ENCODE measurements at regions not wholly inside any gene's neighbourhood (a gene's known extent, or its start where the extent isn't known, plus 50 kb on each side); places are given as distances from the start of the nearest gene placed in this dataset.
A peak's percentile ranks its signal among the peaks of the same experiment; 100 is the strongest.

DNA sequence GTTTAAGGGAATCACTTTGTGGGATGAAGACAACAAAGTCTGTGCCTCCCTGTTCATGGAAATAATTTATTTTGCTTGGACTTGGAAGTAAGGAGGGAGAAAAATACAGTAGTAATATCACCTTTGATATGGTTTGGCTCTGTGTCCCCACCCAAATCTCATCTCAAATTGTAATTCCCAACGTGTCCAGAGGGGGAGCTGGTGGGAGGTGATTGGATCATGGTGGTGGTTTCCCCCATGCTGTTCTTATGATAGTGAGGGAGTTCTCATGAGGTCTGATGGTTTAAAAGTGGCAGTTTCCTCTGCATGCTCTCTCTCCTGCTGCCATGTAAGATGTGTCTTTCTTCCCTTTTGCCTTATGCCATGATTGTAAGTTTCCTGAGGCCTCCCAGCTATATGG is 460.7 kb downstream of the NOVA1 start:
- H3K9me3 ChIP-seq (ENCODE audit: low read depth, low read length, poor library complexity, severe bottlenecking), result no peaks in the 10 kb centered on the region
- DNase-seq (ENCODE audit: low spot score), result no peak
- intact Hi-C loops (cut with micrococcal nuclease; ENCODE audit: unreplicated experiment), result no loop called here
- no peak overlapping the region for H3K27ac ChIP-seq (ENCODE audit: low read depth, low read length, poor library complexity, severe bottlenecking)
- H3K4me1 ChIP-seq (ENCODE audit: insufficient read depth, low read length, poor library complexity, severe bottlenecking), result peaks cover 47% of the 10 kb centered on the region
- TF ChIP-seq, protein P1, sequence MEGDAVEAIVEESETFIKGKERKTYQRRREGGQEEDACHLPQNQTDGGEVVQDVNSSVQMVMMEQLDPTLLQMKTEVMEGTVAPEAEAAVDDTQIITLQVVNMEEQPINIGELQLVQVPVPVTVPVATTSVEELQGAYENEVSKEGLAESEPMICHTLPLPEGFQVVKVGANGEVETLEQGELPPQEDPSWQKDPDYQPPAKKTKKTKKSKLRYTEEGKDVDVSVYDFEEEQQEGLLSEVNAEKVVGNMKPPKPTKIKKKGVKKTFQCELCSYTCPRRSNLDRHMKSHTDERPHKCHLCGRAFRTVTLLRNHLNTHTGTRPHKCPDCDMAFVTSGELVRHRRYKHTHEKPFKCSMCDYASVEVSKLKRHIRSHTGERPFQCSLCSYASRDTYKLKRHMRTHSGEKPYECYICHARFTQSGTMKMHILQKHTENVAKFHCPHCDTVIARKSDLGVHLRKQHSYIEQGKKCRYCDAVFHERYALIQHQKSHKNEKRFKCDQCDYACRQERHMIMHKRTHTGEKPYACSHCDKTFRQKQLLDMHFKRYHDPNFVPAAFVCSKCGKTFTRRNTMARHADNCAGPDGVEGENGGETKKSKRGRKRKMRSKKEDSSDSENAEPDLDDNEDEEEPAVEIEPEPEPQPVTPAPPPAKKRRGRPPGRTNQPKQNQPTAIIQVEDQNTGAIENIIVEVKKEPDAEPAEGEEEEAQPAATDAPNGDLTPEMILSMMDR (conservative IDR thresholded peaks at IDR 0.05; ENCODE audit: low read depth, low read length), result peak; percentile 53
- no peak for TF ChIP-seq EZH2 (IDR thresholded peaks at IDR 0.05; ENCODE audit: borderline replicate concordance, low read depth, low read length, poor library complexity, severe bottlenecking)
- ChIA-PET POLR2A (ENCODE audit: low non-redundant PET) (no interaction called here), CTCF (no interaction called here)
- no TSS peak for BruUV-seq (replicated peaks)
- H3K4me3 ChIP-seq (ENCODE audit: low read depth, low read length, poor library complexity, severe bottlenecking), result no peak overlapping the region
- no peaks in the 10 kb centered on the region for H3K27me3 ChIP-seq (replicated peaks; ENCODE audit: insufficient read depth, low read depth, low read length, poor library complexity)
- H3K36me3 ChIP-seq (ENCODE audit: insufficient read depth, low read length, poor library complexity, severe bottlenecking), result no peaks in the 10 kb centered on the region

DNA sequence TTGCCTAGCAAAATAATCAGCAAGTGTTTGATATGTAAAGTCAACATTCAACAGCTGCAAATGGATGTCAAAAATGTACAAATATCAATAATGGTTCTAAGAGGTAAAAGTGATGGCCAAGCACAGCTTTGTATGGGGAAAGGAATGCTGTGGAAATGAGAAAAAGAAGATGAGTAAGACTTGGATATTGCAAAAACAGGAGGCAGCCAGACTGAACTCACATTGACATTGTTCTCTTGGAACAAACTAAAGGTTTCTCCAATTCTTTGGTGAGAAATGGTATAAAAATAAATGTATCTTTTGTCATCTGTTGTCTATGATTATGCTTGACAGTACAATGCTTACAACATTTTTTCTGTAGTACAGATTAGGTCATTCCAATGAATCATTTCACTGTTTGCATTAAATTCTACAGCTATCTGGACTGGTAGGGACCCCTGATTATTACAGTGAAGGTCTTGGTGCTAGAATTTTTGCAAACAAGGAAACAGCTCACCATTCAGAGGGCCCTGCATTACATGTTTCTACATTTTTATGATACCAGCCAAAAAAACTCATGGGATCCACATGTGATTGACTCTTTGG is 465.7 kb downstream of the NOVA1 start:
- H3K4me1 ChIP-seq (ENCODE audit: insufficient read depth, low read length, poor library complexity, severe bottlenecking), result peaks cover 72% of the 10 kb centered on the region
- no peak for DNase-seq (ENCODE audit: low spot score)
- CTCF ChIA-PET, result no interaction called here
- H3K9me3 ChIP-seq (ENCODE audit: low read depth, low read length, poor library complexity, severe bottlenecking), result no peaks in the 10 kb centered on the region
- TF ChIP-seq EZH2 (IDR thresholded peaks at IDR 0.05; ENCODE audit: borderline replicate concordance, low read depth, low read length, poor library complexity, severe bottlenecking), result no peak
- TF ChIP-seq, protein P1 (conservative IDR thresholded peaks at IDR 0.05; ENCODE audit: low read depth, low read length), result no peak
- H3K27ac ChIP-seq (ENCODE audit: low read depth, low read length, poor library complexity, severe bottlenecking), result no peak overlapping the region
- H3K36me3 ChIP-seq (ENCODE audit: insufficient read depth, low read length, poor library complexity, severe bottlenecking), result no peaks in the 10 kb centered on the region
- no peak overlapping the region for H3K4me3 ChIP-seq (ENCODE audit: low read depth, low read length, poor library complexity, severe bottlenecking)
- POLR2A ChIA-PET (ENCODE audit: low non-redundant PET), result no interaction called here
- no peaks in the 10 kb centered on the region for H3K27me3 ChIP-seq (replicated peaks; ENCODE audit: insufficient read depth, low read depth, low read length, poor library complexity)
- no TSS peak for BruUV-seq (replicated peaks)
- intact Hi-C loops (cut with micrococcal nuclease; ENCODE audit: unreplicated experiment), result no loop called here

DNA sequence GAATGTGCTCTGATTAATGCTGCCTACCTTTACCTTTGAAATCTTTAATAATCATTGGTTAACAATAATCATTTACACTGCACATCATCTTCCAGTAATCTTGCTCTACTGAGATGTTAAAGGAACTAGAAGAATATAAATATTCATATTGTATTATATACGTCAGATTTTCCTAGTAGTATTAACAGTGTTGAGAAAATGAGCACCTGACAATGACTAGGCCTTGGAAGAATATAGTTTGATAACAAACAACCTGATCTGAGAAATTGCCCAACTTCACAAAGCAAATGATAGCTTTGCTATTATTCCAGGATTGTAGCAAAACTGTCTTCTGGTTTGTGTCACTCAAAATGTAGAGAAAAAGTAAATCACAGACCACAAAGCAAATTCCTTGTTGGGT is 467.1 kb downstream of the NOVA1 start:
- Histone ChIP-seq H3K4me1 (ENCODE audit: insufficient read depth, low read length, poor library complexity, severe bottlenecking) (peaks cover 72% of the 10 kb centered on the region), H3K27ac (ENCODE audit: low read depth, low read length, poor library complexity, severe bottlenecking) (no peak overlapping the region), H3K9me3 (ENCODE audit: low read depth, low read length, poor library complexity, severe bottlenecking) (no peaks in the 10 kb centered on the region), H3K4me3 (ENCODE audit: low read depth, low read length, poor library complexity, severe bottlenecking) (no peak overlapping the region), H3K36me3 (ENCODE audit: insufficient read depth, low read length, poor library complexity, severe bottlenecking) (no peaks in the 10 kb centered on the region), H3K27me3 (replicated peaks; ENCODE audit: insufficient read depth, low read depth, low read length, poor library complexity) (no peaks in the 10 kb centered on the region)
- ChIA-PET POLR2A (ENCODE audit: low non-redundant PET) (no interaction called here), CTCF (no interaction called here)
- TF ChIP-seq EZH2 (IDR thresholded peaks at IDR 0.05; ENCODE audit: borderline replicate concordance, low read depth, low read length, poor library complexity, severe bottlenecking), result no peak
- TF ChIP-seq, protein P1 (conservative IDR thresholded peaks at IDR 0.05; ENCODE audit: low read depth, low read length), result no peak
- DNase-seq (ENCODE audit: low spot score), result no peak
- intact Hi-C loops (cut with micrococcal nuclease; ENCODE audit: unreplicated experiment), result no loop called here
- no TSS peak for BruUV-seq (replicated peaks)

Data from A673 (cell line).